CD1c-positive myeloid dendritic cell (primary cell): ENCODE measurements at regions not wholly inside any gene's neighbourhood (a gene's known extent, or its start where the extent isn't known, plus 50 kb on each side); places are given as distances from the start of the nearest gene placed in this dataset.
A peak's percentile ranks its signal among the peaks of the same experiment; 100 is the strongest.

ENCODE experiments used
- DNase-seq: peaks from one replicate; pipeline ENCODE4 v3.0.0-alpha.2; 2016; ENCODE audit errors: extremely low spot score

DNA sequence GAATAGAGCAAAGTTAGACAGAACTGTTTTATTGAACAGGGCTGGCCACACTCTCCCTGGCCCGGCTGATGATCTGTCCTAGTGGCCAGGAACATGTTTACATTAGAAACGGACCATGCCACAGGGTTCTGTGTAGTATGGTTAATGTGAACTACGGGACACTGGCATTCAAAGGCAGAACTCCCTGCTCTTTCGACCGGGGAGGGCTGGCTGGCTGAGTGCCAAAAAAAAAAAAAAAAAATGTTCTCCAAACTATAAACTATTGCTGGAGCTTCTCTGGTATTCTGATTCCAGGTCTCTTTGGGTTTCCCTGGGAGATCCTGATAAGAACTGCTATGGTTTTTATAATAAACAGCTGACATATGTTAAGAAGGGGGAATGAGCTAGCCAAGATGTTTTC is 1262.6 kb upstream of the SORCS1 start:
- DNase-seq, result no peak

DNA sequence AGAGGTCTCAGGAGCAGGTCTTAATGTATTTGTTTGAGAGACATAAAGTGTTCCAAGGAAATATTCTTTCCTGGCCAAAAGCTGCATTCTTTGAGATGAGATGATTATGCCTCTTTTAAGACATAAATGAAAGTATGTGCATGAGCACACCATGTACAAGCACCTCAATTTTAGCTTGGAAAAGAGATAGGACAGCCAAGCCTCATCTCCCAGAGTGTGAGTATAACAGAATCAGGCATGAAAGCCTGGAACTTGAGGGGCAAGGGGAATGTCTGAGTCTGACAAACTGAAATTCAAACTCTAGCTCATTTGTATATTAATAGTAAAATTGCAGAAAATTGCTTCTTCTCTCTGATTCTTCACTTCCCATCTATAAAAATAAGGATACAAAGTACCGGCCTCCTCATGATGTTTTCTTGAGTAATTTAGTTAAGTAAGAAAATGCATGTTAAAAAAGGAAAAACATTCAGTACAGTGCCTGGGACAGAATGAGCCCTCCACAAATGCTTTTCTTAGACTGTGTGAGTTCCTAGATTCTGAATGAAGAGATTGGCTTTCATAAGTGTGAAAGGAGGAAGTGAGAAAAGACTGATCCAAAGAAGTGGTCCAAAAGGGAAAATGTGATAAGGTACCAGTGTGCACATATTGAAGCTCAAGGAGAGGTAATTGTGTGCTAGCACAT is 1260.9 kb upstream of the SORCS1 start:
- DNase-seq, result no peak

DNA sequence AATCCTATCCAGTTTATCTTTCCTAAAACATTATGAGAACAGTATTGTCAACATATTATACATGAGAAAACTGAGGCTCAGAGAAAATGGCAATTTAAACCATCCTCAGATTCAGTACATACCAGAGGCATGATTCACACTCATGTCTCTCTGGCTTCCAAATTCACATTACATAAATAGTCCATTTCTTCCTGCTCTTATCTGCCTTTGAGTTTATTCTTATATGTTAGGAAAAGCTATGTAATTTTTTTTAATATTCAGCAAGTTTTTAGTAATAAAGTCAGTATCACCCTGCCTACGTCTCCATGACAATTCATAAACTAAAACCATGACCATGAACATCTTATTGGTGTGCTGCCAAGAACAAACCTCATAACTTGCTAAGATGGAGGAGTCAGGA is 1260.2 kb upstream of the SORCS1 start:
- DNase-seq, result no peak

DNA sequence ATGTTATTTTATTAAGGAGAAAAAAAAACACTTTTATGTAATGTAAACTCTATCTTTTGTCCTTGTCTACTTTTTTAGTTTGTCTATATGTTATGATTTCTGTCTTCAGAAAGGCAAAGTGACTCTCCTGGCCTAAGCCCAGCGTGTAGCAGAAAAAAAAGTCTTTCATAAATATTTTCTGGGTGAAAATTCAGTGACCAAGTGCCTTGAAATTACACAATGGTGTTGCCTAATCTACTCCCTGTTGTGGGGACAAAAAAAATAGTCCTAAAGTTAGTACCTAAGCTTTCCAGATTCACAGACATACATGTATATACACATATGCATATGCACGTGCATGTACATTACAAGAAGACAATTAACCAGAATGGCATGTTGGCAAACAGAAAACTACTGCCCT is 1257.8 kb upstream of the SORCS1 start:
- no peak for DNase-seq

DNA sequence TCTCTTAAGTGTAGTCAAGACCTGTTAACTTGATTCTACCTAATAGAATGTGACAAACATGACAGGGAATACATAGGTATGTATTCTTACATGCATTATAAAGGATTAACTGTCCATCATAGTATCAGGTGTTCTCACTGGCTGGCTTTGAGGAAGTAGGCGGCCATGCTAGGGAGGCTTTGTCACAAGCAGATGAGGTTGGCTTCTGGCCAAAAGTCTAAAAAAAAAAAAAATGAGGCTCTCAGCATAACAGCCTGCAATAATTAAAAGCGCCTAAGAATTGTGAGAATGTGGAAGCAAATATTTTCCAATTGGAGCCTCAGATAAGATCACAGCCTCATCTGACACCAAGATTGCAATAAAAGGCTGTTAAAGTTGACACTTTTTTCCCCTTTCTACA is 1256.8 kb upstream of the SORCS1 start:
- DNase-seq, result peak; percentile 33

DNA sequence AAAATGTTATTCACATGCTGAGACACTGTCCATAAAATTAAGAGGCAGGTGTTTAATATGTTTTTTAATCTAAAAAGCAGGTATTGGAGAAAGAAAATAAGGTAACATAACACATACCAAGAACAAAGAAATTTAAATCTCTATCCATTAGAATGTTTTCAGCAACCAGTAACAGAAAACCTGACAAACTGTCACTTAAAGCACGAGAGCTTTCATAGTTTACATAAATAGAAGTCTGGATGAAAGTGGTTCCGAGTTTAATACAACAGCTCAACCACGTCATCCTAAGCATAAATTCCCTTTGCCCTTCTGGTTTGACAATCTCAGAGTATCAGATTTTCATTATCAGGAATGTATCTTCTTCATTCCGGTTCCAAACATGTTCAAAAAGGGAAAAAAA is 1249.4 kb upstream of the SORCS1 start:
- no peak for DNase-seq

DNA sequence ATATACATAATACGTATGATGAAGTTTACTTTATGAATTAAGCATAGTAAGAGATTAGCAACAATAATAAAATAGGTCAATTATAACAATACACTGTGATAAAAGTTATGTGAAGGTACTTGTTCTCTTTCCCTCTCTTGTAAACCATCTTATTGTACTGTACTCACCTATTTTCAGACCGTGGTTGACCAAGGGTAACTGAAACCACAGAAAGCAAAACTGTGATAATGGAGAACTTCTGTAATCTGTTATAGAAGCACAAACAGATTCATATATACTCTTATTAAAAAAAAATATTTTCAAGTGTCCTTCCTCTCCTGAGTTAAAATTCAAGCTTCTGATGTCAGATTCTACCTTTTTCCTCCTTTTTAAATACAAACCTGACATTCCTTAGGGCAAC is 1247.8 kb upstream of the SORCS1 start:
- no peak for DNase-seq

DNA sequence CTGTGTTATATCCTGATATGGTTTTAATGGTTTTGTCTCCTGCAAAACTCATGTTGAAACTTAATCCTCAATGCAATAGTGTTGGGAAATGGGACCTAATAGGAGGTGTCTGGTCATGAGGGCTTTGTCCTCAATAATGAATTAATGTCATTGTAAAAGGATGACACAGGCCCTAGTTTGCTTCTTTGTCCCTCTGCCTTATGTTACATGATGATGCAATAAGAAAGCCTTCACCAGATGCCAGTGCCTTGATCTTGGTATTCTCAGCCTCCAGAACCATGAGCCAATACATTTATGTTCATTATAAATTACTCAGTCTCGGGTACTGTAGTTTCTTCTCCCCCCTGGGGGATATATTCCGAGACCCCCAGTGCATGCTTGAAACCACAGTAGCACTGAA is 1247.4 kb upstream of the SORCS1 start:
- DNase-seq, result no peak

DNA sequence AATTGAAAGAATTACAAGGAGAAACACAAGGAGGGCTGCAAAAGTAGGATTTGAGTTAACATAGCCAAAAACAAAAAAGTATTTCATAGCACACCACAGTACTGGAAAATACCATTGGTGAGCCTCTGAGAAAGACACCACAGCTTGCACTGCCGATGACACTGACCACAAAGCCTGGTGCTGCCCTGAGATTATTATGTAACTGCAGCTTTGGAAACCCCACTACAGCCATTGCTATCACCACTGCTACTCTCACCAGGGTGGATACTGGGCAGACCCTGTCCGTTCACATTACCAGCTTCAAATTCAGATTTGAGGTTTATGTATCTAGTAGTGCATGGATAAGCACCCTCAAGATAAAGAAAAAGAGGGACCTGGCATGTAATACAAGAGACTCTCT is 1246.7 kb upstream of the SORCS1 start:
- no peak for DNase-seq

DNA sequence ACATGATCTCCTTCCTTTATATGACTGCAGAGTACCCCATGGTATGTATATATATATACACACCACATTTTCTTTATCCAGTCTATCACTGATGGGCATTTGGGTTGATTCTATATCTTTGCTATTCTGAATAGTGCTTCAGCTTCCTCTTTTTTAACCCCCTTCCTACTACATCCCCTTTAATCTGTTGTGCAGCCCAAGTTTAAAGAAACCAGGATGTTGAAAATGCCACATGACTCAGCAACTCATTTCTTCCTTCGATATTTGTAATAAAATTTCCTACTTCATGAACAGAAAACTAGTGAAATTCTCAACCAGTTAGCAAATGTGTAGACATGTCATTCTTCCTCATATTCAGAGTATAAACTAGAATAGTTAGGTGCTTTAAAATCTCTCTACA is 1245.7 kb upstream of the SORCS1 start:
- peak; percentile 63 for DNase-seq

DNA sequence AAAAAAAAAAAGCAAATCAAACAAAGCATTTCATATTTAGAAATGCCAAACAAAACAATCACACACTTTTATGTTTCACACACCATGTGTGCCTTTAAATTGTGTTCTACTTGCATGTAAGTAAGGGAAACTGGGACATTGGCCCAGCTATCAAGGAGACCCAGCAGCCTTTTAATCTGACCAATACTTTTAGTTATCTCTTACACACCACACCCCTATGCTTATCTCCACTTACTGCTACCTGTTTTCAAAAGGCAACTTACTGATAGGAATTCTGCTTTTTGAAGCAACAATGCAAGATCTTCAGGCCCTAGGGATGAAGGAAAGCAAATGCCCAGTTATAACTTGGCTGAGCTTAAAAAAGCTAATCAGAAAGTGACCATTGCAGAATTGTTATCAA is 1244.8 kb upstream of the SORCS1 start:
- no peak for DNase-seq

DNA sequence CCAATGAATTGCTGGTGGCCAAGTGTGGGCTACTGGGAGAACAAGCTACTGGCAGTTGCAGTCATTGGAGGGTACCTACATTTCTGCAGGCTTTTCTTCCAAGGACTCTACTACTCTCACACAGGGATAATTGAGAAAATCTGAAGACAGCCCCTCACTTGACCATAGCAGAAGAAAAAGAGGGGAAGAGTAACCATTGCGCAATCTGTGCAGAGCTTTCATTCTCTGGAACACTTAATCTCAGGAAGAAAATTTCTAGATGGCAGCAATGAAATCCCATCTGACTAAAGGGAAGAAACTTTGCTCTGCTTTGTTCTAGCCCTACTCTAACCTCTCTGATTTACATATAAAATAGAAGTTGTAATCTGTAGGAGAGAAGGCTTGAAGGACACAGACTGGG is 1239.6 kb upstream of the SORCS1 start:
- no peak for DNase-seq

DNA sequence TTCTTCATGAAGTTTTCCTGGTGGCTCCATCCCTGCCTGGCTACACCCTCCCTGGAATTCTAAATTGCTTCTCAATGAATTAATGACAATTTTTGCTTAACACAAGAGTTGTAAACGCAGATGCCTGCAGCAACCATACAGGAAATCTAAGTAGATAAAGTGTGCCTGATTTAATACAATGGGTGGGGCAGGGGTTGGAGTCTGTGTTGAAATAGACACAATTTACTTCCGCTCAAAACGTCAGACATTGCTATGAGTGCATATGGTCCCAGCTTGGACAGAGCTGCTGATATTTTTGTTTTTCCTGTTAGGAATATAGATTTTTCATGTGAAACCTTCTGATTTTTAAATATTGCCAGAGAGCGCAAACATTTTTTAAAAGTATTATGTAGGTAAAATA is 1235.0 kb upstream of the SORCS1 start:
- DNase-seq, result no peak

DNA sequence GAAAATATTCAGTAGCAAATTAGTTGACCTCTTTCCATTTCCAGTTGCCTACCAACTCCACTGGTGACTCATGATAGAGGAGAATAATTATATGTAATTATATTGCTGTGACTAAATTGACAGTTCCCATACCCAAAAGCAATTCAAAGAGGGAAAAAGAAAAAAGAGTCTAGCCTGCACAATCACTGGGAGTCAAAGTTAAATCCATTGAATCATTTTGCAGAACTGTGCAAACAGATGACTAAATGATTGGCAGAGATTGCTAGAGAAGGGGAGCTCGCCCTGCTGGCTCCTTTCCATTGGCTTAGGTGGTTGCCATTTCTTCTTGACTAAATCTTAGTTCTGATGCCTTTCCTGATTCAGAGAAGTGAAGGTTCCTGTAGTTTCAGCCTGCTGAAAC is 1228.6 kb upstream of the SORCS1 start:
- no peak for DNase-seq

DNA sequence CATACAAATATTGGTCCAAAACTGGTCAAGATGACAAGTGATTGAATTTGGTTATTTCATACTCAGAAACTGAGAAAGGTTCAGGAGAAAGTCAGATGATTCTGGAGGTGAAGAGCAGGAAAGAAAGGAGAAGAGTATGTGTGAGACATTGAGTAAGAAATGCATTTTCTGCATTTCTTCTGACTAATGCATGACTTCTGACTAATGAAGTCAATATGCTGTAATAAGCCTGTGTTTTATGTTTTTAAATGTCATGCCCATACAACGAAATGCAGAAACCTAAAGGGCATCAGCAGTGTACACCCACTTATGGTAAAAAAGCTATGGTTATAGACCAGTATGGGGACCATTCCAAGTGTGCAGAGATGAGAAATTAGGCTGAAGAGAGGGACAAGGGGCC is 1227.8 kb upstream of the SORCS1 start:
- no peak for DNase-seq

DNA sequence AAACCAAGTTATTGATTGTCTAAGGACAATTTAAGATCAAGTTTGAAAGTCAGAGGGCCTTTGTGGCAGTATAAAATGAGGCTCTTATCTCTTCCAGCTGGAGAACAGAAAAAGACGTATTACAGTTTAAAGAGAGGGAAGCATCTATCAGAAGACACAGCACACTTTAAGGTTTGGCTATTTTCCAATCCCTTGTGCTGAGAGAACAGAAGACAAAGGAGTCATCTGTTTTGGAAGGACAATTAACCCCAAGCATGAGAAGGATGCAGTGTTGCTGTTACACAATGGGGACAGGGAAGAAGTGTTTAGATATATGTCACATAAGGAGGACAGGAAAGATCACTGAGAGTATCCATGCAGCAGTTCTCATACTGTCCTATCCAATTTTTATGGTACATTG is 1224.2 kb upstream of the SORCS1 start:
- DNase-seq, result no peak

DNA sequence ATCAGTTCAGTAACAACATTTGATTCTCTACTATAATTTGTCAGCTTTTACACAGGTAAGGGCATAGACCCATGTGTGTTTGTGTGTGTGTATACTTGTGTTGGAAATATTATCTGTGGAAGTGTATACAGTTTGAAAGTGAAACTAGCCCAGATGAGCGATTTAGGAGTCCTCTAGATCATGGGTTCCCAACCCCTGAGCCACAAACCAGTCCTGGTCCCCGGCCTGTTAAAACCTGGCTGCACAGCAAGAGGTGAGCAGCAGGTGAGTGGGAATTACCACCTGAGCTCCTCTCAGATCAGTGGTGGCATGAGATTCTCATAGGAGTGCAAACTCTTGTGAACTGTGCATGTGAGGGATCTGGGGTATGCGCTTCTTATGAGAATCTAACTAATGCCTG is 1221.5 kb upstream of the SORCS1 start:
- no peak for DNase-seq

DNA sequence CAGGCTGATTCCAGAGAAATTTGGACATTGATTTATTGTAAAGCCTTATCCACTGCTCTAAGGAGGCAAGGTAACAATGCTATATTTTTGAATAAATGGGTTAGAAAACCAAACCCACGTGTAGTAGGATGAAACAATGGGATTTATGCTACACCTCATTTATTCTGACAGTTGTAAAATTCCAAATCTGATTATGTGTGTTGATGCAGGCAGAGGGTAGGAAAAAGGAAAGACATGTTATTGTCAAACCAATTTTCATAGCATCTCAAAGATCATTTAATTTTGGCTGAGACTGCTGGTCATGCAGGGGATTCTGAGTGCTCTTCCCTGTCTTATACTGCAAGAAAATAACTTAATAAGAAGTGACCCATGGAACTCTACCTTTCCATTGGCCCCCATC is 1219.9 kb upstream of the SORCS1 start:
- DNase-seq, result no peak

DNA sequence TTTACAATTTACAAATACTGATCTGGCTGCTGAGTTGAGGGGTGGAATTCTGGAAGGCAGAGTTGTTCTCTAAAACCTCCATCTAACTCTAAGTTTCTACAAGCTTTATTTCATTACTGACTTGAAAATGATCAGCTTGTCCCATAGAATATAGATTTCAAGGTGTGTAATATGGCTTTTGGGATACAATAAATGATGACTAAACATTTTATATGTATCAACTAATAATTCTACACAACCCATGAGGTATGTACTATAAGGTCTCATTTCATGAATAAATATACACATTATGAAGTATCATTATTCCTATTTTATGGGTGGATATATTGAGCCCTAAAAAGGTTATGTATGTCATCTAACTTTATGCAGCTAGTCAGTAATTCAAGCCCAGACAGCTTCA is 1214.3 kb upstream of the SORCS1 start:
- DNase-seq, result no peak

DNA sequence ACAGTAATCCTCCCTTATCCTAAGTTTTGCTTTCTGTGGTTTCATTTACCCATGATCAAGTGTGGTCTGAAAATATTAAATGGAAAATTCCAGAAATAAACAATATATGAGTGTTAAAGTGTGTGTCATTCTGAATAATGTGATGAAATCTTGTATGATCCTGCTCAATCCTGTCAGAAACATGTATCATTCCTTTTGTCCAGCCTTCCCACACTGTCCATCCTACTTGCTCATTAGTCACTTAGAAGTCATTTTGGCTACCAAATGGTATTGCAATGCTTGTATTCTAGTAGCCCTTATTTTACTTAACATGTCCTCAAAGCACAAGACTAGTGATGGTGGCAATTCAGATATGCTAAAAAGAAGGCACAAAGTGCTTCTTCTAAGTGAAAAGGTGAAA is 1211.2 kb upstream of the SORCS1 start:
- no peak for DNase-seq

DNA sequence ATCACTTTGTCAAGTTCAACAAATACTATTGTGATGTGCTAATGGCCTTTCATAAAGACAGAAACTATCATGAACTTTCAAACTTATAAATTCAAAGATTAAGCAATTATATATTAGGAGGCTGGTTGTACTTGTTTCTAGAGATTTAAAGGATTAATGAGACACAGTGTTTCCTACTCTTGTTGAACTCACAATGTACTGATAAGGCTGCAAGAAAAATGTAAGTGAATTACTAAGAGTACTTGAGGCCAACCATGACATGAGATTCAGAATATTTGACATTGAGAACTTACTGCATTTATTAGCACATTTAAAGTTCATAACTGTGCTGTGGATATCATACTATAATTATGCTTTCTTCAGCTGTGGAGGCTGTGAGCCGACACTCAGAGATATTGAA is 1210.5 kb upstream of the SORCS1 start:
- DNase-seq, result no peak

DNA sequence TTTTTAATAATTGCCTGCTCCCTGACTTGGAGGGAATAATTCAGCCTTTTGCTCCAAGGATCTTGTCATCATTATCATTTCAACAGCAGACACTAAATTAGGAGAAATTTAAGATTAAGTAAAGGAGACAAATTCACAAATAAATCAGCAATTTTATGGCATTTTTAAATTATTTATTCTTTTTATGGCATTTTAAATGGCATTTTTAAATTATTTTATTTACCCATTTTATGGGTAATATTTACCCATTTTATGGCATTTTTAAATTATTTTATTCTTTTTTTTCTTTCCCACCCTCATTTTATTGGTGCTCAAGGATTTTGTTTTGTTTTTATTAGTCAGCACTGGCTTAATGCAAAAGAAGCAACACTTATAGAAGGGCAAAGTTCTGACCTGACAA is 1201.0 kb upstream of the SORCS1 start:
- no peak for DNase-seq

DNA sequence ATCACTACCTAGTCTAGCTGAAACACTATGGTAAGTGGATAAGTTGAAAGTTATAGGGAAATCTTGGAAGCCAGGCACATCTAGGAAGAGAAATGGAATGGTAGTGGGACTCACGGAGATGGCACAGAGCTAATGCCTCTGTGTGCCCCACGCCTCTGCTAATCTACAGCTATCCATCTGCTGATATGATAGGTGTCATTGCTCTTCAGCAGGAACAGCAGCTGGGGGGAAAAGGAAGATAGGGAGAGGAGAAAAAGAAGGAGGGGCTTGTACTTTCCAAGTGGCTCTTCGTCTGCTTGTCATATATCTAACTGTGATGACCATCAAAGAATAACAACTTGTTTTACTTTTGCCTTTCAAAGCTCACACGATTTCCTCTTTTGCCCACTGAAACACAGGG is 1199.1 kb upstream of the SORCS1 start:
- no peak for DNase-seq

DNA sequence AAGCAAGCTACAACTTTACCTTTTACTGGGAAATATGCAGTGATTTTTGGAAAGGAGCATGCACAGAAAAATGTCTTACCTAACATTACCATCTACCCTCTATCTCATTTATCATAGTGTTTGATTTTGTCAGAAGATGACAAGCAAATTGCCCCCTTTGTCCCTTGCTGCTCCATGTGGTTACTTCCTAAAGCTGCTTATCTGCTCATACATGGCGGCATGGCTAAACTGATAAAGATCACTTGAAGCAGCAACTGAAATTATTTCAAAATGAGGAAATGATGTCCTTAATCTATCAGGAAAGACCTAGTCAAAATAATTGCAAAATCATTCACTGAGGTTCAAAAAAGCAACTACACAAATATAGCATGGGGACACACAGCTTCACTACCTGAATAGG is 1198.5 kb upstream of the SORCS1 start:
- DNase-seq, result no peak

DNA sequence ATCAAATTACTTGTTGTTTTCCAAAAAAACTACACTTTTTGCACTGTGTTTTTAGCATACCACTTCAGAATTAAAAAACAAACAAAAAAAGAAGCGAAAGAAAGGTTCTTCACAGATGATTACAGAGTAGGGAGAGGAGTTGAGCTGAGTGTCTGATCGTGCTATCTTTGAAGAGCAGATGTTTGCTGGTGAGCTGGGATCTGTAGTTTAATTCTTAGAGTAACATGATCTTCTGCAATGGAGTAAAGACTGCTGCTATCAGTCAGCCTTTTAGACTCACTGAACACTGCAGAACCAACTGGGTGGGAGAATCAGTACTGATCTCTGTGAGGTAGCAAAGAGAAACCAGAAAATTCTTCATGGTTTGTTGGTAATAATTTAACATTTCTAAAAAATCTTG is 1197.8 kb upstream of the SORCS1 start:
- DNase-seq, result no peak
